DMS53 treated with DMSO at 0.1 percent for 48 hours (cell line): ENCODE measurements at regions not wholly inside any gene's neighbourhood (a gene's known extent, or its start where the extent isn't known, plus 50 kb on each side); places are given as distances from the start of the nearest gene placed in this dataset.

Source experiments
- DNase-seq: peaks from one replicate; lab custom pipeline; 2025; ENCODE audit not compliant: unreplicated experiment; lab: John Stamatoyannopoulos, UW

- no peak for DNase-seq
Observed at GRCh38 chr11:110838808-110839207, 126.6 kb upstream of the ARHGAP20 start.

DNA sequence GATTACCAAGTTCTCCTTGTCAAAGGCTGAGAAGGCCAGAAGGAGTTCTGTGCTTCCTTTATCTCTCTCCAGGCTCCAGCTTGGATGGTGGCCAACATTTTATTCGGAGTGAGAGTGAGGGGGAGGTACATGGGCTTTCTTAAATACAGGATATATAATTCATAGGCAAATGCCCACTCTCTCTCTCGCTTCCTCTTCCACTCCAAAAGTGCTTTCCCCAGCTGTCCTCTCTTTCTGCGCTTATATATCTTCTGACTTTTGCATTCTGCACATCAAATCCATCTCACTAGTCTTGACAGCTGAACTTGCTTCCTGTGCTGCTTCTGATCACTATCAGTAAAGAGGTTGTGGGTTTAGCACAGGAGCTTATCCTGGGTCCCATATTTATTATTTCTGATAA, 125.4 kb upstream of the ARHGAP20 start:
- DNase-seq, result no peak

DNA sequence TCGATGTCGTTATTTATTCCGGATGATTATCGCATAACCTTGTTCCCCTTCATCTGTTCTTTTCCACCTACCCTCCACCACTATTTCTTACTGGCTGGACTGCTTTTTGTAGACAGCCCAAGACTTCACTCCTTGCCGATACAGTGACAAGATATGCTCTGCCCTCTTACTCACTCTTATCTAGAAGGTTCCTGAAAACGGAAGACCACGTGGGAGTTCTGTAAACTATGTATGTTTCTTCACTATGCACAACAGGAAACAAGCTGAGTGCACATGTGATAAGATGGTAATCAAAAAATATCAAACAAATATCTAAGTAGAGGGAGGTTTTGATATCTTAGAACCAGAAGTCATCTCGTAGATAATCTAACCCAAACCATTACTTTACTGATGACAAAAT, 122.9 kb upstream of the ARHGAP20 start:
- DNase-seq, result no peak

- no peak for DNase-seq
Observed at GRCh38 chr11:110833033-110833484, 120.8 kb upstream of the ARHGAP20 start.

- no peak for DNase-seq
Observed at GRCh38 chr11:110832539-110832938, 120.3 kb upstream of the ARHGAP20 start.

DNA sequence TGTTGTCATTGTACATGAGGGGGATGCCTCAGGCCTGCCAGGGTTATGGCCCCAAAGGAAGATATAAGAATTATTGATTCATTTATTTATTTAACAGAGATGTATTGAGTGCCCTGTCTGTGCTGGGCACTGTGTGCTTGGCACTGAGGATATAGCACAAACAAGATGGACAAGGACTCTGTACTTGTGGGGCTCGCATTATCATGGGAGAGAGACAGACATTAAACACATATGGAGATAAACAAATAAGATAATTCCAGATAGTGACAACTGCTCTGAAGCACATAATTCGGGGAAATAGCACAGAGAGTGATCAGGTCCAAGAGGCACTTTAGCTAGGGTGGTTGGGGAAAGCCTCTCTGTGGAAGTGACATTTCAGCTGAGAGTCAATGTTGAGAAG, 119.8 kb upstream of the ARHGAP20 start:
- no peak for DNase-seq

- DNase-seq, result no peak
Observed at GRCh38 chr11:110830747-110831146, 118.5 kb upstream of the ARHGAP20 start.

DNA sequence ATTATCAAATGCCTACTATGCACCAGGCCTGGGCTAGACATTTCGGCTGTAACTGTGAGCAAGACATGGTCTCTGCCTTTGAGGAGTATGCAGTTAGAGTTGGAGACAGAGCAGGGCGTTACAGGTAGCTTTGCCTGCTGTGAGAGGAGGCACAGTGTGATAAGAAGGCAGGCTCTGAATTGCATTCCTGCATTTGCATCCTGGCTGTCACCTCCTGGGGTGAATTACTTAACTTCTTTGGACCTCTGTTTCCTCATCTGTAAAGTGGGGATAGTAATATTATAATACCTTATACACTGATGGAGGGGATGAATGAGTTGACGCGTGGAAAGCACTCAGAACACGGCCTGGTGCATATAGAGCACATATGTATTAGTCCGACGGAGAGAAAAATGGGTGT, 118.1 kb upstream of the ARHGAP20 start:
- DNase-seq, result no peak

DNA sequence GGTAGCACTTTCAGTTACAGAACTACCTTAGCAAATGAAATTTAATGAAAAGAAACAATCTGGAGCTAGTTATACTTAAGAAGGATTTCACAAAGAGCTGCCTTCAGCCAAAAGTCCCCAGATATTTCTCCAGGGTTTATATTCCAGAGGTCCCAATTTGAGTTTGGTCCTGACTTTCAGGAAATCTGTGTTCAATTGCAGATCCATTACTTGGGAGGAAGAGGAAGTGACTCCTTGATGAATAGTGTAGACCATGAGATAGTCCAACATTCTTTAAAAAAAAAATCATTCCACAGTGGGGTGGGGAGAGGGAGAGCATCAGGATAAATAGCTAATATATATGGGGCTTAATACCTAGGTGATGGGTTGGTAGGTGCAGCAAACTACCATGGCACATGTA, 117.6 kb upstream of the ARHGAP20 start:
- DNase-seq, result no peak

GRCh38 chr11:110828086-110828485, 115.8 kb upstream of the ARHGAP20 start:
- DNase-seq, result no peak

DNA sequence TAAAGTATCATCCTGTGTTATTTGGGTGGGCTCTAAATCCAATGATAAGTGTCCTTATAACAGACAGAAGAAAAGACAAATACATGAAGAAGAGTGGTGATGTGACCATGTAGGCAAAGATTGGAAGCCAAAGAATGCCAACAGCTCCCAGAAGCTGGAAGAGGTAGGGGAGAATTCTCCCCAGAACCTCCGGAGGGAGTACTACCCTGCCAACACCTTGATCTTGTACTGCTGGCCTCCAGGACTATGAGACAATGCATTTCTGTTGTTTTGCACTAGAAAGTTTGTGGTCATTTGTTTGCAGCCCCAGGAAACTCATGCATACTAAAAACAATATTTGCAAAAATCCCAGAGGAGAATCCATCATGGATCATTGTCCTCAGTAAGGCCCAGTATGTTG, 115.0 kb upstream of the ARHGAP20 start:
- DNase-seq, result no peak

- DNase-seq, result no peak
Observed at GRCh38 chr11:110824912-110825620, 112.8 kb upstream of the ARHGAP20 start.

DNA sequence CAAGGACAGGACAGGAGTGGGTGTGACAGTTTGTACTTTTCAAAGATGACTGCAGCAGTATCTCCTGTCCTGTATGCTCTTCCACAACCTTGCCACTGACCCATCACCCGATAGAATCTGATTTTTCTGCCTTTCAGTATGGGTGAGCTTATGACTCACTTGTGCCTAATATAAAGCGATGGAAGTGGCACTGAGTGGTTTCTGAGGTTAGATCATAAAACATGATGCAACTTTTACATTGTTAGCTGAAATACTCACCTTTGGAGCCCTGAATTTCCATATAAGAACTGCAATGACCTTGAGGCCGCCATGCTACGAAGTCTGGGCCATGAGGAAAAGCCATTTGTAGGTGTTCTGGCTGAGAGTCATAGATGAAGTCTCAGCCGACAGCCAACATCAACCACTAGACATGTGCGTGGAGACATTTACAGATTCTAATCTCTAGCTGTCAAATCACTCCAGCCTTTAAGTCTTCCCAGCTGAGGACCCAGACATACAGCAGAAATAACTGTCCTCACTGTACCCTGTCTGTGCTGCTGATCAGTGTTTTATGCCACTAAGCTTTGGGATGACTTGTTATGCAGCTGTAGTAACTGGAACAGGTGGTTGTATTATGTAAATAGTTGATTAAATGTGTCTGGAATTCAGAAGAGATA, 105.9 kb upstream of the ARHGAP20 start:
- no peak for DNase-seq

- DNase-seq, result no peak
Observed at GRCh38 chr11:110812086-110812733, 100.0 kb upstream of the ARHGAP20 start.

DNA sequence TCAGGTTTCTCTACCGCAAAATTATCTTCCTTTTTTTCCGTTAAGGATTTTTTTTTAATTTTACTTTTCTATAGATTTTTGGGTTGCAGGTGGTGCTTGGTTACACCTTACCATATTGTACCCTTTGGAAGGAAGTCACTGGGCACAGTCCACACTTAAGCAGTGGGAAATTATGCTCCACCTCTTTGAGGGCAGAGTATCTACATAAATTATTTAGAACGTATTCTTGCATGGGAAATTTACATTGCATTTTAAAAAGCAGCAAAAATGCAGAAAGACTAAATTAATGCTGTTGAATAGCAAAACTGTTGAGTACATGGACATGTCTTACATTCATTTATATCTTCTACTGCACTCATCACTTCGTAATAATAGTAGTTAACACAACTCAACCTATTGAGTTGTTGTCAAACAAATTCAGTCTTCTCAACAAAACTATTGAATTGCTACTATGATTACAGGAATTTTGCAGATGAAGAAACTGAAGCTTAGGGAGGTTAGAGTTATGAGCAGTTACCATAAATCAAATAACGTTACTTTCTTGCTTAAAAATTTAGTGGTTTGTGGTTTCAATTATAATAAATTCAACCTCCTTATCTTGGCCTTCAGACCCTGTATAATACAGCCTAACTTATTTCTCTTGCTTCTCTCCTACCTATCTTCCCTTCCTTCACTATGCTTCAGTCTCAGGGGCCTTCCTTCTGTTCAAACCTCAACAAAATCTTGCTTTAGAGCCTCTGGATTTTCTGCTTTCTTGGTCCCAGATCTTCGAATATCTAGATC, 97.4 kb upstream of the ARHGAP20 start:
- no peak for DNase-seq

- no peak for DNase-seq
Observed at GRCh38 chr11:110808248-110808647, 96.0 kb upstream of the ARHGAP20 start.

DNA sequence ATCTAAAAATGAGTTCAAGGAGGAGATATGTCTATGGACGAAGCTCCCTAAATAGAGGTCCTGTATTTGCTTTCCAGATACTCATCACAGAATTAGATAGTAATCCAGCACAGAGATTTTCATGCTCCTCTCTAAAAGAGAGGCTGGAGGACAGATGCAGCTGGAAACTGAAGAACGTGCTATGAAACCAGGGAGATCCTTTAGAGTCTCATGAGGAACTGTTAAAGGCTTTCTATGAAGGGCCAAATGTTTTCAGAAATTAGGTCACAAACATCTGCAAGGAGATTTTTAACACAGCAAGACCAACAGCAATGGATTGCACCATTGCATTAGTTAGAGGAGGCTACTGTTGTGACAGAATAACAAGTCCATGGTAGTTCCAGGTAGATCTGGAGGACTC, 95.6 kb upstream of the ARHGAP20 start:
- no peak for DNase-seq

DNA sequence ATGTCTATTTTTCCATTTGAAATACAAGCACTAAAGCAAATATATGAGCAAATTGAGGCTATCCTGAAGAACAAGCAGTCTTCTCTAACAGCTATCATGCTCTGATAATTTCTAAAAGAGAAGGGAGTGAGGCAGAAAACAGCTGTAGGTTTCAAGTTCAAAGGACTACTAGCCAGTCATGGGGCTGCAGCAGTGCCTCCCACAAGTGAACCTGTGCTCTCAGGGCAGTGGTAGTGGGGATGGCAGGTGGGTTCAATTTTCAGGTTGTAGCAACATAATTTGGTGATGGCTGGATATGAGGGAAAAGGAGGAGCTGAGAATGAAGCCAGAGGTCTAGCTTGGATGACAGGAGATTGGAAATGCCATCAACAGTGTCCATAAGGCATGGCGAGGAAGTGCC, 93.5 kb upstream of the ARHGAP20 start:
- DNase-seq, result no peak

GRCh38 chr11:110802162-110802561, 89.9 kb upstream of the ARHGAP20 start:
- DNase-seq, result no peak

- no peak for DNase-seq
Observed at GRCh38 chr11:110801328-110801727, 89.1 kb upstream of the ARHGAP20 start.

- no peak for DNase-seq
Observed at GRCh38 chr11:110798201-110798900, 86.1 kb upstream of the ARHGAP20 start.
